ENCODE measurements at regions not wholly inside any gene's neighbourhood (a gene's known extent, or its start where the extent isn't known, plus 50 kb on each side); places are given as distances from the start of the nearest gene placed in this dataset.

DNA sequence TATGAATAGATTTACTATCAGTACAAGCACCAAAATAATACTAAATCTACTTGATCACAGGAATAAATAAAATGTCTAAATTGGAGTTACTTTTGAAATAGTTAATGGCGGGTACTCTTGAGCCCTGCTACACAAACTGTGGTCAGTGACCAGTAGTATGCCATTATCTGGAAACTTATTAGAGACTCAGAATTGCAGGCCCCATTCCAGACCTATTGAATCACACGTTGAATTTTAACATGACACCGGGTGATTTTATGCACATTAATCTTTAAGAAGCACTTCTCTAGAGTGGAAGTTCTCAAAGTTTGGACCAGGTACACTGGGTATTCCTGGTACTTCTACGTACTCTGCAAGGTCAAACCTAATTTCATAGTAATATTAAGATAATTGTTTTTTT, 660.0 kb upstream of the POU3F4 start:
- Mint-ChIP-seq H3K9me3 (no peaks in the 10 kb centered on the region), H3K27me3 (no peaks in the 10 kb centered on the region)
- POLR2A ChIA-PET = no interaction called here

More for the DNA sequence above, 660.0 kb upstream of the POU3F4 start:
- CTCF ChIA-PET = no interaction called here
- no peaks in the 10 kb centered on the region for H3K36me3 Mint-ChIP-seq
- intact Hi-C loops (cut with micrococcal nuclease) = no loop called here
- no peak overlapping the region for H3K4me3 Mint-ChIP-seq
- no peak for DNase-seq
- H3K4me1 Mint-ChIP-seq (ENCODE audit: low read depth) = no peaks in the 10 kb centered on the region
- H3K27ac Mint-ChIP-seq = no peak overlapping the region
